Spleen (tissue), 7 donors: ENCODE measurements at regions not wholly inside any gene's neighbourhood (a gene's known extent, or its start where the extent isn't known, plus 50 kb on each side); places are given as distances from the start of the nearest gene placed in this dataset.

Experiments
- POLR2A ChIP-seq, 3 donors: fragments of 450-650 bp; IDR thresholded peaks; one replicate each; pipeline ENCODE4 v1.5.1; 2017; ENCODE audit warnings: antibody characterized with exemption in 3 of 3, mild to moderate bottlenecking in 1 of 3
- POLR2AphosphoS5 ChIP-seq, 3 donors: sonication (generic); formaldehyde crosslinking; IDR thresholded peaks; one replicate each; pipeline ENCODE4 v1.5.1; 2017; ENCODE audit warnings: antibody characterized with exemption in 3 of 3
- TF ChIP-seq, protein P1 (sequence below), 11 experiments: fragments of 200-600 bp in 7 of 11; fragments of 450-650 bp in 4 of 11; sonication (generic) in 4 of 11; IDR thresholded peaks in 8 of 11; conservative IDR thresholded peaks in 3 of 11; 1 replicate in 7 of 11; 2 replicates in 4 of 11; pipeline versions ENCODE4 v1.4.0 to v1.8.0; 2016 to 2021; ENCODE audit warnings: antibody characterized with exemption in 11 of 11, inconsistent platforms in 4 of 11, mild to moderate bottlenecking in 1 of 11
- donor health status: DM: no; HTN: no; CAD: no; lungs with moderate emphysema.
- donor health status: DM: no; HTN: no; CAD: no.
- donor health status: DM: no; HTN: no; CAD: no.

DNA sequence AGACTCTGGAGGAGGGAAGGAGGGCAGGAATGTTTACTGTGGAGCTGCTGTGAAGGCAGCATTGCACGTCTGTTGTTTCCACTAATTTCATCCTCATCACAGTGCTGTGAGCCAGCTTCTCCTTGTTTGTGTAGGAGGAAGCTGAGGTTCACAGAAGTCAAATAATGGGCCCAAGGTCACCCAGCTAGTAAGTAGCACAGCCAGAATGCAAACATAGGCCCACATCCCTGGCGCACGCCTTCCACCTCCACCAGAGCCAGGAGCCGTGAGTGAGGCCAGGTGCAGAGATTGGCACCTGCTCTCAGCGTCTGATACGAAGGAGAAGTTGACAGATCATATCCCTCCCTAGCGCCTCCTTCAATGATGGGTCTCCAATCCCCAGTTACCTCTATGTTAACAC lies 93.6 kb downstream of the HTR5A start:
- TF ChIP-seq, protein P1, sequence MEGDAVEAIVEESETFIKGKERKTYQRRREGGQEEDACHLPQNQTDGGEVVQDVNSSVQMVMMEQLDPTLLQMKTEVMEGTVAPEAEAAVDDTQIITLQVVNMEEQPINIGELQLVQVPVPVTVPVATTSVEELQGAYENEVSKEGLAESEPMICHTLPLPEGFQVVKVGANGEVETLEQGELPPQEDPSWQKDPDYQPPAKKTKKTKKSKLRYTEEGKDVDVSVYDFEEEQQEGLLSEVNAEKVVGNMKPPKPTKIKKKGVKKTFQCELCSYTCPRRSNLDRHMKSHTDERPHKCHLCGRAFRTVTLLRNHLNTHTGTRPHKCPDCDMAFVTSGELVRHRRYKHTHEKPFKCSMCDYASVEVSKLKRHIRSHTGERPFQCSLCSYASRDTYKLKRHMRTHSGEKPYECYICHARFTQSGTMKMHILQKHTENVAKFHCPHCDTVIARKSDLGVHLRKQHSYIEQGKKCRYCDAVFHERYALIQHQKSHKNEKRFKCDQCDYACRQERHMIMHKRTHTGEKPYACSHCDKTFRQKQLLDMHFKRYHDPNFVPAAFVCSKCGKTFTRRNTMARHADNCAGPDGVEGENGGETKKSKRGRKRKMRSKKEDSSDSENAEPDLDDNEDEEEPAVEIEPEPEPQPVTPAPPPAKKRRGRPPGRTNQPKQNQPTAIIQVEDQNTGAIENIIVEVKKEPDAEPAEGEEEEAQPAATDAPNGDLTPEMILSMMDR (IDR thresholded peaks at IDR 0.05 in 8 of 11, conservative IDR thresholded peaks at IDR 0.05 in 3 of 11): no peak
- no peak for TF ChIP-seq POLR2A (IDR thresholded peaks at IDR 0.05)
- TF ChIP-seq POLR2AphosphoS5 (IDR thresholded peaks at IDR 0.05): no peak
